Endothelial cell of umbilical vein (primary cell): ENCODE measurements at regions not wholly inside any gene's neighbourhood (a gene's known extent, or its start where the extent isn't known, plus 50 kb on each side); places are given as distances from the start of the nearest gene placed in this dataset.

Experiments used
- BruUV-seq: library from RNA; stranded (reverse); fragments of 400-500 nt; replicated peaks from 2 replicates; lab custom pipeline; 2021; lab: Mats Ljungman, UMichigan
- CTCF ChIA-PET: fragments of 300-600, 350-600 bp; sonication (Branson Sonifier 250); formaldehyde crosslinking; loops from one replicate; lab custom pipeline; 2021; ENCODE audit warnings: antibody characterized with exemption, inconsistent platforms; lab: Charles Lee
- POLR2A ChIA-PET: fragments of 300-600, 350-600 bp; sonication (Branson Sonifier 250); formaldehyde crosslinking; loops from one replicate; lab custom pipeline; 2021; ENCODE audit warnings: antibody characterized with exemption, inconsistent platforms; lab: Charles Lee
- DNase-seq: peaks from one replicate; pipeline ENCODE4 v3.0.0-alpha.2; 2011; ENCODE audit warnings: low read depth, low spot score
- FAIRE-seq: peaks from 2 replicates; lab custom pipeline; 2011; peaks lifted over from hg19 to GRCh38; lab: Jason Lieb, UNC
- H2AFZ ChIP-seq: 2 replicates; pipeline ENCODE4 v1.6.0; 2012; ENCODE audit warnings: low read depth, low read length, control low read depth, inconsistent platforms
- H3K27ac ChIP-seq: 2 replicates; pipeline ENCODE4 v1.5.1; 2011; ENCODE audit warnings: low read depth, mild to moderate bottlenecking, control low read depth, low read length, moderate library complexity; ENCODE audit not compliant: insufficient read depth
- H3K27me3 ChIP-seq, 2 experiments: 2 replicates each; pipeline versions ENCODE4 v1.6.0 to v1.6.1; 2011; ENCODE audit warnings: low read length in 2 of 2, mixed read lengths in 1 of 2; ENCODE audit not compliant: control insufficient read depth in 2 of 2, insufficient read depth in 2 of 2
- H3K36me3 ChIP-seq, 2 experiments: 2 replicates in 1 of 2; 3 replicates in 1 of 2; pipeline ENCODE4 v1.5.1; 2011; ENCODE audit warnings: low read length in 2 of 2, mild to moderate bottlenecking in 1 of 2, moderate library complexity in 1 of 2; ENCODE audit not compliant: control insufficient read depth in 2 of 2, insufficient read depth in 2 of 2; ENCODE audit errors: extremely low read depth in 1 of 2
- H3K4me1 ChIP-seq: 3 replicates; pipeline ENCODE4 v1.5.1; 2011; ENCODE audit warnings: mild to moderate bottlenecking, low read length; ENCODE audit not compliant: control insufficient read depth, insufficient read depth; ENCODE audit errors: extremely low read depth
- H3K4me2 ChIP-seq: 2 replicates; pipeline ENCODE4 v1.6.1; 2011; ENCODE audit warnings: low read length, control low read depth, mixed read lengths; ENCODE audit not compliant: insufficient read depth
- H3K4me3 ChIP-seq, 3 experiments: fragments of 200-600 bp in 1 of 3; sonication (generic), shearing (Covaris generic) in 1 of 3; replicated peaks in 1 of 3; 2 replicates each; pipeline ENCODE4 v1.5.1; 2011 to 2016; ENCODE audit warnings: control low read depth in 3 of 3, low read length in 3 of 3, mild to moderate bottlenecking in 2 of 3, inconsistent platforms in 1 of 3, low read depth in 1 of 3, moderate library complexity in 1 of 3; ENCODE audit not compliant: insufficient read depth in 1 of 3
- H3K79me2 ChIP-seq: 2 replicates; pipeline ENCODE4 v1.6.0; 2012; ENCODE audit warnings: low read length, inconsistent platforms; ENCODE audit not compliant: control insufficient read depth, insufficient read depth
- H3K9ac ChIP-seq: replicated peaks from 2 replicates; pipeline ENCODE3; 2011; ENCODE audit warnings: low read length, control low read depth; ENCODE audit not compliant: insufficient read depth; ENCODE audit errors: extremely low read depth
- H3K9me1 ChIP-seq: replicated peaks from 3 replicates; pipeline ENCODE4 v1.6.0; 2011; ENCODE audit warnings: mild to moderate bottlenecking, low read length; ENCODE audit not compliant: control insufficient read depth, insufficient read depth; ENCODE audit errors: extremely low read depth
- H3K9me3 ChIP-seq: replicated peaks from 2 replicates; pipeline ENCODE4 v1.5.1; 2012; ENCODE audit warnings: low read length, inconsistent platforms; ENCODE audit not compliant: control insufficient read depth, insufficient read depth
- H4K20me1 ChIP-seq: replicated peaks from 2 replicates; pipeline ENCODE3; 2011; ENCODE audit warnings: mild to moderate bottlenecking, low read length; ENCODE audit not compliant: control insufficient read depth, insufficient read depth; ENCODE audit errors: extremely low read depth
- EZH2 ChIP-seq: IDR thresholded peaks from 2 replicates; pipeline ENCODE4 v1.6.1; 2012; ENCODE audit warnings: borderline replicate concordance, low read depth, mild to moderate bottlenecking, moderate library complexity, low read length, inconsistent platforms; ENCODE audit not compliant: severe bottlenecking
- FOS ChIP-seq: IDR thresholded peaks from 2 replicates; pipeline ENCODE4 v1.6.1; 2011; ENCODE audit warnings: mild to moderate bottlenecking, low read length, moderate library complexity, borderline replicate concordance; ENCODE audit not compliant: insufficient read depth
- GATA2 ChIP-seq: IDR thresholded peaks from 2 replicates; pipeline ENCODE4 v1.7.0; 2011; ENCODE audit warnings: low read depth, mild to moderate bottlenecking, moderate library complexity, mixed read lengths, low read length; ENCODE audit not compliant: insufficient read length, insufficient read depth
- JUN ChIP-seq: IDR thresholded peaks from 2 replicates; pipeline ENCODE4 v1.6.1; 2011; ENCODE audit warnings: borderline replicate concordance, low read depth; ENCODE audit not compliant: insufficient read length, insufficient read depth
- MAX ChIP-seq: IDR thresholded peaks from 2 replicates; pipeline ENCODE4 v1.6.1; 2011; ENCODE audit not compliant: insufficient read depth, insufficient read length
- MYC ChIP-seq: IDR thresholded peaks from one replicate; pipeline ENCODE4 v1.6.1; 2011; ENCODE audit warnings: mild to moderate bottlenecking, low read depth, low read length
- POLR2A ChIP-seq: IDR thresholded peaks from 2 replicates; pipeline ENCODE4 v1.6.1; 2012; ENCODE audit warnings: low read depth, mild to moderate bottlenecking, control low read depth, low read length
- POLR2AphosphoS5 ChIP-seq: IDR thresholded peaks from 2 replicates; pipeline ENCODE4 v1.6.1; 2012; ENCODE audit warnings: low read depth, mild to moderate bottlenecking, control low read depth, low read length, moderate library complexity; ENCODE audit not compliant: insufficient read depth
- dilution Hi-C: fragments of 300-500 bp; cut with MboI; formaldehyde crosslinking; loops from one replicate; pipeline ENCODE4 v1.15.0; 2019; ENCODE audit warnings: low sequenced_read_pairs; ENCODE audit not compliant: extremely low pct_ligation_motif_present
- intact Hi-C: fragments of 100-400 bp; cut with micrococcal nuclease; formaldehyde crosslinking; loops from one replicate; pipeline ENCODE4 v1.10.0; 2022
- TF ChIP-seq, protein P1 (sequence below), 2 donors: IDR thresholded peaks; 1 replicate in 1 of 2; 2 replicates in 1 of 2; pipeline ENCODE4 v1.5.1; 2011; ENCODE audit warnings: low read length in 2 of 2, mild to moderate bottlenecking in 2 of 2, moderate library complexity in 2 of 2, control low read depth in 1 of 2, inconsistent platforms in 1 of 2, low read depth in 1 of 2; ENCODE audit not compliant: insufficient read depth in 1 of 2; ENCODE audit errors: extremely low read depth in 1 of 2

DNA sequence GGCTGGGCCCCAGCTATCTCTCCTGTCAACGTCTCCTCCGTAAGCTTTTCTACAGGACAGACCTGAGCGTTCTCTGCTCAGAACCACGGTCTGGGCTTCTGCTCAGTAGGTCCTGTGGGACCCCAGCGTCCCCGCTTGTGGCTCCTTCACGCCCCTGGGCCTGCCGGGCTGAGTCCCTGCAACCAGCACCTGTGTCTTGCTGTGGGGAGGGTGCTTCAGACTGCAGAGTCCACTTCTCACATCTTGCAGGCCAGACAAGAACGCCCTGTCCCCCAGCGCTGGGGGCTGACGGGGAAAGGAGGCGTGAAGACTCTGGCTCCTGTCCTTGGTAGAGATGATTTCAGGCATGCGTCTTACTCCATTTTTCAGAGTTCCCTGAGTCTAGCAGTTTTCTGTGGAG, 1480.8 kb downstream of the BRD1 start:
- Histone ChIP-seq H3K4me1 (no peaks in the 10 kb centered on the region), H3K27me3 (no peaks in the 10 kb centered on the region), H2AFZ (no peak overlapping the region), H3K9me1 (no peaks in the 10 kb centered on the region), H4K20me1 (no peaks in the 10 kb centered on the region), H3K9ac (no peak overlapping the region), H3K4me3 (no peak overlapping the region), H3K79me2 (no peaks in the 10 kb centered on the region), H3K9me3 (peaks cover 4% of the 10 kb centered on the region), H3K36me3 (no peaks in the 10 kb centered on the region), H3K27ac (no peak overlapping the region), H3K4me2 (no peak overlapping the region)
- FAIRE-seq = no peak
- intact Hi-C loops (no loop called here), dilution Hi-C loops (no loop called here)
- ChIA-PET CTCF (no interaction called here), POLR2A (no interaction called here)
- no TSS peak for BruUV-seq
- TF ChIP-seq POLR2A = no peak
- TF ChIP-seq, protein P1, sequence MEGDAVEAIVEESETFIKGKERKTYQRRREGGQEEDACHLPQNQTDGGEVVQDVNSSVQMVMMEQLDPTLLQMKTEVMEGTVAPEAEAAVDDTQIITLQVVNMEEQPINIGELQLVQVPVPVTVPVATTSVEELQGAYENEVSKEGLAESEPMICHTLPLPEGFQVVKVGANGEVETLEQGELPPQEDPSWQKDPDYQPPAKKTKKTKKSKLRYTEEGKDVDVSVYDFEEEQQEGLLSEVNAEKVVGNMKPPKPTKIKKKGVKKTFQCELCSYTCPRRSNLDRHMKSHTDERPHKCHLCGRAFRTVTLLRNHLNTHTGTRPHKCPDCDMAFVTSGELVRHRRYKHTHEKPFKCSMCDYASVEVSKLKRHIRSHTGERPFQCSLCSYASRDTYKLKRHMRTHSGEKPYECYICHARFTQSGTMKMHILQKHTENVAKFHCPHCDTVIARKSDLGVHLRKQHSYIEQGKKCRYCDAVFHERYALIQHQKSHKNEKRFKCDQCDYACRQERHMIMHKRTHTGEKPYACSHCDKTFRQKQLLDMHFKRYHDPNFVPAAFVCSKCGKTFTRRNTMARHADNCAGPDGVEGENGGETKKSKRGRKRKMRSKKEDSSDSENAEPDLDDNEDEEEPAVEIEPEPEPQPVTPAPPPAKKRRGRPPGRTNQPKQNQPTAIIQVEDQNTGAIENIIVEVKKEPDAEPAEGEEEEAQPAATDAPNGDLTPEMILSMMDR (IDR thresholded peaks at IDR 0.05; ENCODE audit: extremely low read depth in 1 of 2, insufficient read depth in 1 of 2, low read depth in 1 of 2, low read length in 2 of 2) = no peak
- no peak for TF ChIP-seq EZH2
- no peak for TF ChIP-seq GATA2
- no peak for TF ChIP-seq MAX
- TF ChIP-seq FOS = no peak
- TF ChIP-seq JUN = no peak
- no peak for TF ChIP-seq POLR2AphosphoS5
- no peak for TF ChIP-seq MYC
- no peak for DNase-seq
